Right lobe of liver (tissue), 4 donors: ENCODE measurements at regions not wholly inside any gene's neighbourhood (a gene's known extent, or its start where the extent isn't known, plus 50 kb on each side); places are given as distances from the start of the nearest gene placed in this dataset.

Source experiments
- POLR2A ChIP-seq: fragments of 450-650 bp; IDR thresholded peaks from one replicate; pipeline ENCODE4 v1.6.1; 2017; ENCODE audit warnings: antibody characterized with exemption, mild to moderate bottlenecking
- TF ChIP-seq, protein P1 (sequence below), 4 donors: fragments of 200-600 bp in 3 of 4; fragments of 450-650 bp in 1 of 4; IDR thresholded peaks; one replicate each; pipeline versions ENCODE4 v1.5.1 to v1.8.0; 2016 to 2022; ENCODE audit warnings: antibody characterized with exemption in 4 of 4, mild to moderate bottlenecking in 2 of 4
- donor health status: DM: no; HTN: no; CAD: no.
- donor health status: DM: no; HTN: no; CAD: no.
- donor health status: DM: no; HTN: yes; CAD: no.

DNA sequence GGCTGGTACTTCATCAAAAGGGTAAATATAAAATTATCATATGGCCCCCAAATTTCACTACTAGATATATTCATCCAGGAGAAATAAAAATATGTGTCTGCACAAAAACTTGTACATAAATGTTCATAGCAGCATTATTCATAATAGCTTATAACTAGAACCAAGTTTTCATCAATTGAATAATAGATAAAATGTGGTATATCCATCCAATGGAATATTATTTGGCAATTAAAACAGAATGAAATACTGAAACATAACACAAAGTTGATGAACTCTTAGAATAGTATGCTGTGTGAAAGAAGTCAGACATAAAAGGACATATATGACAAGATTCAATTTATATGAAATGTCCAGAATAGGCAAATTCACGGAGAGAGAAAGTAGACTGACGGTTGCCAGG is 389.3 kb upstream of the ADAMTS9 start:
- TF ChIP-seq, protein P1, sequence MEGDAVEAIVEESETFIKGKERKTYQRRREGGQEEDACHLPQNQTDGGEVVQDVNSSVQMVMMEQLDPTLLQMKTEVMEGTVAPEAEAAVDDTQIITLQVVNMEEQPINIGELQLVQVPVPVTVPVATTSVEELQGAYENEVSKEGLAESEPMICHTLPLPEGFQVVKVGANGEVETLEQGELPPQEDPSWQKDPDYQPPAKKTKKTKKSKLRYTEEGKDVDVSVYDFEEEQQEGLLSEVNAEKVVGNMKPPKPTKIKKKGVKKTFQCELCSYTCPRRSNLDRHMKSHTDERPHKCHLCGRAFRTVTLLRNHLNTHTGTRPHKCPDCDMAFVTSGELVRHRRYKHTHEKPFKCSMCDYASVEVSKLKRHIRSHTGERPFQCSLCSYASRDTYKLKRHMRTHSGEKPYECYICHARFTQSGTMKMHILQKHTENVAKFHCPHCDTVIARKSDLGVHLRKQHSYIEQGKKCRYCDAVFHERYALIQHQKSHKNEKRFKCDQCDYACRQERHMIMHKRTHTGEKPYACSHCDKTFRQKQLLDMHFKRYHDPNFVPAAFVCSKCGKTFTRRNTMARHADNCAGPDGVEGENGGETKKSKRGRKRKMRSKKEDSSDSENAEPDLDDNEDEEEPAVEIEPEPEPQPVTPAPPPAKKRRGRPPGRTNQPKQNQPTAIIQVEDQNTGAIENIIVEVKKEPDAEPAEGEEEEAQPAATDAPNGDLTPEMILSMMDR (IDR thresholded peaks at IDR 0.05) = no peak
- TF ChIP-seq POLR2A = no peak
